Osteoblast (primary cell): ENCODE measurements at regions not wholly inside any gene's neighbourhood (a gene's known extent, or its start where the extent isn't known, plus 50 kb on each side); places are given as distances from the start of the nearest gene placed in this dataset.

Experiments used
- DNase-seq: peaks from one replicate; pipeline ENCODE4 v3.0.0; 2011; ENCODE audit warnings: low spot score, mixed read lengths; ENCODE audit not compliant: insufficient read length; ENCODE audit errors: missing footprints
- H2AFZ ChIP-seq: 2 replicates; pipeline ENCODE4 v1.6.0; 2011; ENCODE audit warnings: mild to moderate bottlenecking, low read length
- H3K27ac ChIP-seq: 2 replicates; pipeline ENCODE4 v1.5.1; 2011; ENCODE audit warnings: mild to moderate bottlenecking, low read depth, low read length, moderate library complexity
- H3K27me3 ChIP-seq: 2 replicates; pipeline ENCODE4 v1.6.0; 2012; ENCODE audit warnings: mild to moderate bottlenecking, control low read depth, inconsistent platforms, low read length, moderate library complexity; ENCODE audit not compliant: insufficient read depth
- H3K36me3 ChIP-seq: 2 replicates; pipeline ENCODE4 v1.5.1; 2011; ENCODE audit warnings: mild to moderate bottlenecking, low read length, control low read depth, moderate library complexity; ENCODE audit not compliant: insufficient read depth
- H3K4me1 ChIP-seq: 2 replicates; pipeline ENCODE4 v1.5.1; 2011; ENCODE audit warnings: mild to moderate bottlenecking, low read length, control low read depth, moderate library complexity; ENCODE audit not compliant: insufficient read depth
- H3K4me2 ChIP-seq: 2 replicates; pipeline ENCODE4 v1.6.0; 2011; ENCODE audit warnings: mild to moderate bottlenecking, low read length; ENCODE audit not compliant: insufficient read depth
- H3K4me3 ChIP-seq: fragments of 200-600 bp; sonication (generic); 3 replicates; pipeline ENCODE4 v1.5.1; 2012; ENCODE audit warnings: mild to moderate bottlenecking, low read length, inconsistent platforms; ENCODE audit not compliant: insufficient read depth
- H3K79me2 ChIP-seq: 2 replicates; pipeline ENCODE4 v1.6.0; 2012; ENCODE audit warnings: mild to moderate bottlenecking, low read length, control low read depth, inconsistent platforms; ENCODE audit not compliant: insufficient read depth
- H3K9me3 ChIP-seq: 2 replicates; pipeline ENCODE4 v1.5.1; 2011; ENCODE audit warnings: low read depth, low read length, control low read depth
- H4K20me1 ChIP-seq: 2 replicates; pipeline ENCODE4 v1.6.0; 2012; ENCODE audit warnings: mild to moderate bottlenecking, low read length, control low read depth; ENCODE audit not compliant: insufficient read depth
- CTCF ChIP-seq: IDR thresholded peaks from 2 replicates; pipeline ENCODE4 v1.5.1; 2011; ENCODE audit warnings: mild to moderate bottlenecking, low read depth, low read length, moderate library complexity; ENCODE audit errors: extremely low read depth

- Histone ChIP-seq H3K4me1 (no peaks in the 10 kb centered on the region), H4K20me1 (no peaks in the 10 kb centered on the region), H3K27ac (no peak overlapping the region), H3K79me2 (no peaks in the 10 kb centered on the region), H3K36me3 (no peaks in the 10 kb centered on the region), H3K9me3 (no peaks in the 10 kb centered on the region), H3K4me2 (no peak overlapping the region), H2AFZ (no peak overlapping the region), H3K27me3 (no peaks in the 10 kb centered on the region), H3K4me3 (no peak overlapping the region)
- TF ChIP-seq CTCF = no peak
- no peak for DNase-seq
These were observed 434.9 kb downstream of the ADRA2A start for GRCh38 chr10:111511751-111512150.

GRCh38 chr10:111515264-111515663, 438.4 kb downstream of the ADRA2A start:
- H3K36me3 ChIP-seq = no peaks in the 10 kb centered on the region
- TF ChIP-seq CTCF = no peak
- no peak for DNase-seq
- H3K4me3 ChIP-seq = no peak overlapping the region
- H2AFZ ChIP-seq = no peak overlapping the region
- no peaks in the 10 kb centered on the region for H4K20me1 ChIP-seq
- H3K27ac ChIP-seq = no peak overlapping the region
- no peaks in the 10 kb centered on the region for H3K27me3 ChIP-seq
- H3K9me3 ChIP-seq = no peaks in the 10 kb centered on the region
- no peaks in the 10 kb centered on the region for H3K79me2 ChIP-seq
- no peak overlapping the region for H3K4me2 ChIP-seq
- no peaks in the 10 kb centered on the region for H3K4me1 ChIP-seq

- TF ChIP-seq CTCF = no peak
- Histone ChIP-seq H3K79me2 (no peaks in the 10 kb centered on the region), H3K4me2 (no peak overlapping the region), H3K4me3 (no peak overlapping the region), H3K27ac (no peak overlapping the region), H2AFZ (no peak overlapping the region), H4K20me1 (no peaks in the 10 kb centered on the region), H3K9me3 (no peaks in the 10 kb centered on the region), H3K4me1 (no peaks in the 10 kb centered on the region), H3K36me3 (no peaks in the 10 kb centered on the region), H3K27me3 (no peaks in the 10 kb centered on the region)
- DNase-seq = no peak
These were observed 438.9 kb downstream of the ADRA2A start for GRCh38 chr10:111515706-111516105.

GRCh38 chr10:111516144-111516543, 439.3 kb downstream of the ADRA2A start:
- H3K4me3 ChIP-seq = no peak overlapping the region
- no peak overlapping the region for H3K4me2 ChIP-seq
- H3K9me3 ChIP-seq = no peaks in the 10 kb centered on the region
- H3K36me3 ChIP-seq = no peaks in the 10 kb centered on the region
- no peak for DNase-seq
- no peak overlapping the region for H3K27ac ChIP-seq
- H3K27me3 ChIP-seq = no peaks in the 10 kb centered on the region
- no peaks in the 10 kb centered on the region for H3K79me2 ChIP-seq
- H3K4me1 ChIP-seq = no peaks in the 10 kb centered on the region
- no peak overlapping the region for H2AFZ ChIP-seq
- H4K20me1 ChIP-seq = no peaks in the 10 kb centered on the region
- no peak for TF ChIP-seq CTCF
